ENCODE measurements at regions not wholly inside any gene's neighbourhood (a gene's known extent, or its start where the extent isn't known, plus 50 kb on each side); places are given as distances from the start of the nearest gene placed in this dataset.

GRCh38 chr7:41183741-41184140, 519.1 kb downstream of the INHBA start:
- Histone ChIP-seq H2AFZ (ENCODE audit: low read length) (no peak overlapping the region), H3K27me3 (ENCODE audit: insufficient read depth, low read length, poor library complexity, severe bottlenecking) (no peaks in the 10 kb centered on the region), H3F3A (ENCODE audit: low read depth) (no peaks in the 10 kb centered on the region), H3K9me3 (ENCODE audit: insufficient read depth, low read depth, low read length) (no peaks in the 10 kb centered on the region), H3K9ac (ENCODE audit: low read depth, low read length, poor library complexity, severe bottlenecking) (no peak overlapping the region), H3K79me2 (ENCODE audit: insufficient read depth, low read length) (no peaks in the 10 kb centered on the region), H3K4me2 (ENCODE audit: low read depth, low read length, poor library complexity, severe bottlenecking) (no peak overlapping the region), H3K4me1 (ENCODE audit: insufficient read depth, low read length, poor library complexity, severe bottlenecking) (no peaks in the 10 kb centered on the region), H3K36me3 (ENCODE audit: insufficient read depth, low read length) (no peaks in the 10 kb centered on the region), H3K9me2 (replicated peaks; ENCODE audit: low read depth, low read length) (no peaks in the 10 kb centered on the region), H3K4me3 (ENCODE audit: low read length, poor library complexity, severe bottlenecking) (no peak overlapping the region), H4K20me1 (ENCODE audit: insufficient read depth, low read length, poor library complexity, severe bottlenecking) (no peaks in the 10 kb centered on the region)
- TF ChIP-seq EZH2phosphoT487 (IDR thresholded peaks at IDR 0.05; ENCODE audit: borderline replicate concordance) = no peak
- TF ChIP-seq CTCF (conservative IDR thresholded peaks at IDR 0.05; ENCODE audit: low read length) = no peak

GRCh38 chr7:41182782-41183181, 520.1 kb downstream of the INHBA start:
- Histone ChIP-seq H4K20me1 (ENCODE audit: insufficient read depth, low read length, poor library complexity, severe bottlenecking) (no peaks in the 10 kb centered on the region), H3K36me3 (ENCODE audit: insufficient read depth, low read length) (no peaks in the 10 kb centered on the region), H2AFZ (ENCODE audit: low read length) (no peak overlapping the region), H3K9ac (ENCODE audit: low read depth, low read length, poor library complexity, severe bottlenecking) (no peak overlapping the region), H3K27me3 (ENCODE audit: insufficient read depth, low read length, poor library complexity, severe bottlenecking) (no peaks in the 10 kb centered on the region), H3K79me2 (ENCODE audit: insufficient read depth, low read length) (no peaks in the 10 kb centered on the region), H3K9me3 (ENCODE audit: insufficient read depth, low read depth, low read length) (no peaks in the 10 kb centered on the region), H3K9me2 (replicated peaks; ENCODE audit: low read depth, low read length) (no peaks in the 10 kb centered on the region), H3K4me2 (ENCODE audit: low read depth, low read length, poor library complexity, severe bottlenecking) (no peak overlapping the region), H3F3A (ENCODE audit: low read depth) (no peaks in the 10 kb centered on the region), H3K4me3 (ENCODE audit: low read length, poor library complexity, severe bottlenecking) (no peak overlapping the region), H3K4me1 (ENCODE audit: insufficient read depth, low read length, poor library complexity, severe bottlenecking) (no peaks in the 10 kb centered on the region)
- TF ChIP-seq EZH2phosphoT487 (IDR thresholded peaks at IDR 0.05; ENCODE audit: borderline replicate concordance) = no peak
- TF ChIP-seq CTCF (conservative IDR thresholded peaks at IDR 0.05; ENCODE audit: low read length) = no peak

GRCh38 chr7:41175435-41175834, 527.5 kb downstream of the INHBA start:
- H3F3A ChIP-seq (ENCODE audit: low read depth) = no peaks in the 10 kb centered on the region
- no peaks in the 10 kb centered on the region for H3K36me3 ChIP-seq (ENCODE audit: insufficient read depth, low read length)
- H3K9ac ChIP-seq (ENCODE audit: low read depth, low read length, poor library complexity, severe bottlenecking) = no peak overlapping the region
- H3K9me3 ChIP-seq (ENCODE audit: insufficient read depth, low read depth, low read length) = no peaks in the 10 kb centered on the region
- no peak overlapping the region for H3K4me3 ChIP-seq (ENCODE audit: low read length, poor library complexity, severe bottlenecking)
- H3K27me3 ChIP-seq (ENCODE audit: insufficient read depth, low read length, poor library complexity, severe bottlenecking) = no peaks in the 10 kb centered on the region
- no peak overlapping the region for H2AFZ ChIP-seq (ENCODE audit: low read length)
- TF ChIP-seq EZH2phosphoT487 (IDR thresholded peaks at IDR 0.05; ENCODE audit: borderline replicate concordance) = no peak
- no peak for TF ChIP-seq CTCF (conservative IDR thresholded peaks at IDR 0.05; ENCODE audit: low read length)
- no peaks in the 10 kb centered on the region for H3K4me1 ChIP-seq (ENCODE audit: insufficient read depth, low read length, poor library complexity, severe bottlenecking)
- H3K9me2 ChIP-seq (replicated peaks; ENCODE audit: low read depth, low read length) = no peaks in the 10 kb centered on the region
- no peaks in the 10 kb centered on the region for H3K79me2 ChIP-seq (ENCODE audit: insufficient read depth, low read length)
- no peaks in the 10 kb centered on the region for H4K20me1 ChIP-seq (ENCODE audit: insufficient read depth, low read length, poor library complexity, severe bottlenecking)
- H3K4me2 ChIP-seq (ENCODE audit: low read depth, low read length, poor library complexity, severe bottlenecking) = no peak overlapping the region
